ENCODE measurements at regions not wholly inside any gene's neighbourhood (a gene's known extent, or its start where the extent isn't known, plus 50 kb on each side); places are given as distances from the start of the nearest gene placed in this dataset.

DNA sequence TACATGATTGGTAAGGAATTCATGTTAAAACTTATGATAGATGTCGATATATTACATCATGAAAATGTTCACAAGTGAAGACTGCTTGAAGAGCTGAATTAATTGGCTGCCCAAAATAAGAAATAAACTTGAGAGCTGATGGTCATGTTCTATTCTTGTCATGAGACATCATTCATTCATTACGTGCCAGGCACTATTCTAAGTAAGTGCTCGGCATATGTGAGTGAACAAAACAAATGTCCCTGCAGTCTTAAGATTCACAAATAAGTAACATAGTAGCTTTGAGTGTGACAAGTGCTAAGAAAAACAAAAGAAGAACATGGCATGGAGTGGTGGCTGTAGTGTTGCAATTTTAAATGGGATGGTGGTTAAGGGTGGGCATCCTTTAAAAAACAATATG, 329.3 kb downstream of the SUCLA2 start:
- TF ChIP-seq CTCF (IDR thresholded peaks at IDR 0.05; ENCODE audit: insufficient read depth, low read depth, low read length) (no peak), EZH2 (IDR thresholded peaks at IDR 0.05; ENCODE audit: insufficient read depth, low read length) (no peak)

Measured in astrocyte (in vitro differentiated cells and primary cell).